Astrocyte (in vitro differentiated cells and primary cell): ENCODE measurements at regions not wholly inside any gene's neighbourhood (a gene's known extent, or its start where the extent isn't known, plus 50 kb on each side); places are given as distances from the start of the nearest gene placed in this dataset.

Experiments used
- CTCF ChIP-seq: IDR thresholded peaks from 2 replicates; pipeline ENCODE4 v1.5.1; 2011; ENCODE audit warnings: low read depth, mild to moderate bottlenecking, inconsistent platforms, low read length, moderate library complexity; ENCODE audit not compliant: insufficient read depth
- EZH2 ChIP-seq: IDR thresholded peaks from 2 replicates; pipeline ENCODE4 v1.6.1; 2012; ENCODE audit warnings: mild to moderate bottlenecking, low read length, inconsistent platforms; ENCODE audit not compliant: insufficient read depth

- no peak for TF ChIP-seq CTCF
- TF ChIP-seq EZH2, result no peak
These were observed 159.2 kb upstream of the CST7 start for GRCh38 chr20:24789877-24790276.
